ENCODE measurements at regions not wholly inside any gene's neighbourhood (a gene's known extent, or its start where the extent isn't known, plus 50 kb on each side); places are given as distances from the start of the nearest gene placed in this dataset.

DNA sequence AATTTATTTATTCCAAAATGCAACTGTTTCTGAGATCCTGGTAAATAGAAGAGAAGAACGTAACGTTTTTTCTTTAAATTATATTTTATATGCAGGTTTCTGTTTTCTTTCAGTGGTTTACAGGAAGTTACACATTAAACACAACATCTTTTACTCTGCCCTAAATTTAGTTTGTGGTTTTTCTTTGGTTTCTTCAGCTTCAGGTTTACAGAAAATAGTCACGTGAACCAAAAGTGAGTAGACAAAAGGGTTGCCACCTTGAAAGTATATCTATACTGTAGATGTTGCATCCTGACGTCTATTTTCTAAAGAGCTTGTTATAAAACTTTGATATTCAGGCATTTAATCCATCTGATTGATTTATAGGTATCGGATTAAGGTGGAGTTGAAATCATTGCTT lies 1236.6 kb downstream of the MAT2B start:
- Histone ChIP-seq H3K4me1 (no peaks in the 10 kb centered on the region), H3K36me3 (no peaks in the 10 kb centered on the region), H3K27me3 (no peaks in the 10 kb centered on the region), H3K9me3 (no peaks in the 10 kb centered on the region), H3K4me3 (ENCODE audit: low read depth, low read length) (no peak overlapping the region)
- TF ChIP-seq, protein P1, sequence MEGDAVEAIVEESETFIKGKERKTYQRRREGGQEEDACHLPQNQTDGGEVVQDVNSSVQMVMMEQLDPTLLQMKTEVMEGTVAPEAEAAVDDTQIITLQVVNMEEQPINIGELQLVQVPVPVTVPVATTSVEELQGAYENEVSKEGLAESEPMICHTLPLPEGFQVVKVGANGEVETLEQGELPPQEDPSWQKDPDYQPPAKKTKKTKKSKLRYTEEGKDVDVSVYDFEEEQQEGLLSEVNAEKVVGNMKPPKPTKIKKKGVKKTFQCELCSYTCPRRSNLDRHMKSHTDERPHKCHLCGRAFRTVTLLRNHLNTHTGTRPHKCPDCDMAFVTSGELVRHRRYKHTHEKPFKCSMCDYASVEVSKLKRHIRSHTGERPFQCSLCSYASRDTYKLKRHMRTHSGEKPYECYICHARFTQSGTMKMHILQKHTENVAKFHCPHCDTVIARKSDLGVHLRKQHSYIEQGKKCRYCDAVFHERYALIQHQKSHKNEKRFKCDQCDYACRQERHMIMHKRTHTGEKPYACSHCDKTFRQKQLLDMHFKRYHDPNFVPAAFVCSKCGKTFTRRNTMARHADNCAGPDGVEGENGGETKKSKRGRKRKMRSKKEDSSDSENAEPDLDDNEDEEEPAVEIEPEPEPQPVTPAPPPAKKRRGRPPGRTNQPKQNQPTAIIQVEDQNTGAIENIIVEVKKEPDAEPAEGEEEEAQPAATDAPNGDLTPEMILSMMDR (IDR thresholded peaks at IDR 0.05; ENCODE audit: low read depth, low read length), result no peak
- DNase-seq, result no peak

DNA sequence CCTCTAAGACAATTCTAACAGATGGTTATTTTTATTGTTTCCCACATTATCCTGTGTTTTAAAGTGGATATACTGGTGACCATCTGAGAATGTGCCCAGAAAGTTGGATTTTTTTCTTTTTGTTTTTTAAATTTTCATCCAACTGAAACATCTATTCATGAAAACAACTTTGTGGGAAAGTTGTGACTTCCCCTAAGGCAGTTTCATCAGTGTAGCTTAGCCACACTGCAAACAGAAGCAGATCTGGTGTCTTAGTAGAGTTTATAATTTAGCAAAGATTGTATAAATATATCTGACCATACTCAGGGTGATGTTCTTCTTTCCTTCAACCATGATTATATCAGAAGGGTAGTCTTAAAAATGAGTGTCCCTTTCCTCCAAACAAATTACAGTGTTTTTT lies 1241.3 kb downstream of the MAT2B start:
- no peak for DNase-seq
- TF ChIP-seq, protein P1 (IDR thresholded peaks at IDR 0.05; ENCODE audit: low read depth, low read length), result no peak

DNA sequence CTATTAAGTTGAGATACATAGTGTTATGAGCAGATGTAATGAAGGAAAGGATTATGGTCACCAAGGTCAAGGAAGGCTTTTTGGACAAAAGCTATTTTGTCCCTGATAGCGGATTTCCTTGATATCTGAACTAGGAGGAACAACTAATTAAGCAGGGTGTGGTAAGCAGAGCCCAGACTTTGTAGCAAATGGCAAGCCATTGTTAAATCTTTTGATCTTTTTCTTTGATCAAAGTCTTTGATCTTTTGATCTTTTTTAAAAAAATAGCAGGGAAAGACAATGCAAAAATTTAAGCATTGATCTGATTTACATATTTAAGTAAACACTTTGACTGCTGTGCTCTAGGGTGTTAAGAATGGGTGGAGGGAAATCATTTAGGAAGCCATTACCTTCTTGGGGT lies 1242.0 kb downstream of the MAT2B start:
- Histone ChIP-seq H3K36me3 (no peaks in the 10 kb centered on the region), H3K4me3 (ENCODE audit: low read depth, low read length) (no peak overlapping the region), H3K4me1 (no peaks in the 10 kb centered on the region), H3K9me3 (no peaks in the 10 kb centered on the region), H3K27me3 (no peaks in the 10 kb centered on the region)
- DNase-seq, result no peak
- TF ChIP-seq, protein P1 (IDR thresholded peaks at IDR 0.05; ENCODE audit: low read depth, low read length), result no peak

More for the DNA sequence above, 1241.3 kb downstream of the MAT2B start:
- no peaks in the 10 kb centered on the region for H3K27me3 ChIP-seq
- no peaks in the 10 kb centered on the region for H3K9me3 ChIP-seq
- no peak overlapping the region for H3K4me3 ChIP-seq (ENCODE audit: low read depth, low read length)
- no peaks in the 10 kb centered on the region for H3K36me3 ChIP-seq
- no peaks in the 10 kb centered on the region for H3K4me1 ChIP-seq

GRCh38 chr5:164748861-164749260 lies 1243.4 kb downstream of the MAT2B start:
- H3K4me3 ChIP-seq (ENCODE audit: low read depth, low read length), result no peak overlapping the region
- no peaks in the 10 kb centered on the region for H3K27me3 ChIP-seq
- H3K4me1 ChIP-seq, result no peaks in the 10 kb centered on the region
- no peak for DNase-seq
- H3K36me3 ChIP-seq, result no peaks in the 10 kb centered on the region
- no peaks in the 10 kb centered on the region for H3K9me3 ChIP-seq
- TF ChIP-seq, protein P1 (IDR thresholded peaks at IDR 0.05; ENCODE audit: low read depth, low read length), result no peak

GRCh38 chr5:164753434-164753833 lies 1248.0 kb downstream of the MAT2B start:
- TF ChIP-seq, protein P1 (IDR thresholded peaks at IDR 0.05; ENCODE audit: low read depth, low read length), result no peak
- H3K9me3 ChIP-seq, result no peaks in the 10 kb centered on the region
- H3K36me3 ChIP-seq, result no peaks in the 10 kb centered on the region
- DNase-seq, result no peak
- no peaks in the 10 kb centered on the region for H3K4me1 ChIP-seq
- no peaks in the 10 kb centered on the region for H3K27me3 ChIP-seq
- H3K4me3 ChIP-seq (ENCODE audit: low read depth, low read length), result no peak overlapping the region

DNA sequence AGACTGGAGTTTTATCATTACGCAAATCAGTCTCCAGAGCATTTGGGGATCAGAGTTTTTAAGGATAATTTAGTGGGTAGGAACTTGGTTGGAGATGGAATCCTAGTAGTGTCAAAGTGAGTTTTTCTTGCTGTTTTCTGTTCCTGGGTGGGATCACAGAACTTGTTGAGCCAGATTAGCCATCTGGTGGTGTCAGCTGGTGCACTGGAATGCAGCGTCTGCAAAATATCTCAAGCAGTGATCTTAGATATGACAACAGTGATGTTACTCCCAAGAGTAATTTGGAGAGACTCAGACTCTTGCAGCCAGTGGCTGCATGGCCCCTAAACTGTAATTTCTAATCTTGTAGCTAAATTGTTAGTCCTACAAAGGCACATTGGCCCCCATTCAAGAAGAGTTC lies 1257.8 kb downstream of the MAT2B start:
- H3K4me3 ChIP-seq (ENCODE audit: low read depth, low read length), result no peak overlapping the region
- H3K9me3 ChIP-seq, result no peaks in the 10 kb centered on the region
- no peaks in the 10 kb centered on the region for H3K36me3 ChIP-seq
- DNase-seq, result no peak
- no peaks in the 10 kb centered on the region for H3K27me3 ChIP-seq
- no peaks in the 10 kb centered on the region for H3K4me1 ChIP-seq
- TF ChIP-seq, protein P1 (IDR thresholded peaks at IDR 0.05; ENCODE audit: low read depth, low read length), result no peak

All from BE2C (cell line).